ENCODE measurements at regions not wholly inside any gene's neighbourhood (a gene's known extent, or its start where the extent isn't known, plus 50 kb on each side); places are given as distances from the start of the nearest gene placed in this dataset.

DNA sequence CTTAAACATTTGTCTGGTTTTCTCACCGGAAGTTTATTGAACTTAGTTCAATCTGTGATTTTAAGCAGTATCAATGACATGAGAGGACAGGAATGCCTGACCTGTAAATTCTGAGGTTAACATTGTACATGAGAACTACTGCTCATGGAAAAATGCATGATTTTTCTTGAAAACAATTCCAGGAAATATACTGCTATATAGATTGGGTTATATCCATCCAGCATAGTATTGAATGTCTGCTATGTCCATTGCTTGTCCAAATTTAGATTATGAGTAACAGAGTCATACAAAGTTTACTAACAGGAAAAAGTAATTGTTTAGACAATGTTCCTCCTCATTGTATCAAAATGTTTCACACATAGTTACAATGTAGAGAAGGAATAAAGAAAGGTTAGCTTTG is 606.8 kb downstream of the DACH1 start (continued):
- TF ChIP-seq, protein P1, sequence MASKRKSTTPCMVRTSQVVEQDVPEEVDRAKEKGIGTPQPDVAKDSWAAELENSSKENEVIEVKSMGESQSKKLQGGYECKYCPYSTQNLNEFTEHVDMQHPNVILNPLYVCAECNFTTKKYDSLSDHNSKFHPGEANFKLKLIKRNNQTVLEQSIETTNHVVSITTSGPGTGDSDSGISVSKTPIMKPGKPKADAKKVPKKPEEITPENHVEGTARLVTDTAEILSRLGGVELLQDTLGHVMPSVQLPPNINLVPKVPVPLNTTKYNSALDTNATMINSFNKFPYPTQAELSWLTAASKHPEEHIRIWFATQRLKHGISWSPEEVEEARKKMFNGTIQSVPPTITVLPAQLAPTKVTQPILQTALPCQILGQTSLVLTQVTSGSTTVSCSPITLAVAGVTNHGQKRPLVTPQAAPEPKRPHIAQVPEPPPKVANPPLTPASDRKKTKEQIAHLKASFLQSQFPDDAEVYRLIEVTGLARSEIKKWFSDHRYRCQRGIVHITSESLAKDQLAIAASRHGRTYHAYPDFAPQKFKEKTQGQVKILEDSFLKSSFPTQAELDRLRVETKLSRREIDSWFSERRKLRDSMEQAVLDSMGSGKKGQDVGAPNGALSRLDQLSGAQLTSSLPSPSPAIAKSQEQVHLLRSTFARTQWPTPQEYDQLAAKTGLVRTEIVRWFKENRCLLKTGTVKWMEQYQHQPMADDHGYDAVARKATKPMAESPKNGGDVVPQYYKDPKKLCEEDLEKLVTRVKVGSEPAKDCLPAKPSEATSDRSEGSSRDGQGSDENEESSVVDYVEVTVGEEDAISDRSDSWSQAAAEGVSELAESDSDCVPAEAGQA (IDR thresholded peaks at IDR 0.05; ENCODE audit: low read depth): no peak
- TF ChIP-seq, protein P1 (CRISPR knock-in tag; IDR thresholded peaks at IDR 0.05; ENCODE audit: borderline replicate concordance): no peak
- no peak for TF ChIP-seq ZNF331 (CRISPR knock-in tag; IDR thresholded peaks at IDR 0.05)

- Histone ChIP-seq H3K27me3 (ENCODE audit: control insufficient read depth in 1 of 2, insufficient read depth in 2 of 2, low read length in 2 of 2) (no peaks in the 10 kb centered on the region), H3K4me3 (replicated peaks in 1 of 3; ENCODE audit: insufficient read depth in 1 of 3, low read depth in 2 of 3, low read length in 3 of 3) (no peak overlapping the region), H3K4me2 (ENCODE audit: low read depth, low read length) (no peak overlapping the region), H3K36me3 (replicated peaks in 1 of 2; ENCODE audit: control insufficient read depth in 1 of 2, insufficient read depth in 2 of 2, low read length in 2 of 2) (no peaks in the 10 kb centered on the region), H3K9ac (ENCODE audit: insufficient read depth, low read depth, low read length) (no peak overlapping the region), H2AFZ (ENCODE audit: low read length) (no peak overlapping the region), H3K4me1 (ENCODE audit: insufficient read depth, low read length) (no peaks in the 10 kb centered on the region), H3K27ac (ENCODE audit: extremely low read length, insufficient read depth, low read length) (no peak overlapping the region), H3K79me2 (ENCODE audit: insufficient read depth, low read length) (no peaks in the 10 kb centered on the region), H4K20me1 (ENCODE audit: insufficient read depth, low read length) (no peaks in the 10 kb centered on the region), H3K9me3 (ENCODE audit: low read length) (no peaks in the 10 kb centered on the region)
- 2% methylated on average over 1 of the region's 1 CpG for WGBS (ENCODE audit: low lambda C conversion rate)
- in situ Hi-C loops (cut with HindIII; ENCODE audit: extremely low pct_ligation_motif_present, low pct_unique_long_range_greater_than_20kb) (no loop called here), intact Hi-C loops (cut with micrococcal nuclease; ENCODE audit: unreplicated experiment) (no loop called here)
- no TSS peak for BruUV-seq (replicated peaks)
- no peak for FAIRE-seq
- POLR2A ChIA-PET: no interaction called here
- CTCF ChIA-PET (ENCODE audit: low intra/inter-chr PET ratio, low total read pairs): no interaction called here
- ATAC-seq: no peak
- no peak for TF ChIP-seq ZNF605 (CRISPR knock-in tag; IDR thresholded peaks at IDR 0.05)
- no peak for TF ChIP-seq ZKSCAN1 (IDR thresholded peaks at IDR 0.05; ENCODE audit: low read length)
- no peak for TF ChIP-seq NR0B2 (CRISPR knock-in tag; IDR thresholded peaks at IDR 0.05)
- no peak for TF ChIP-seq ZNF549 (CRISPR knock-in tag; IDR thresholded peaks at IDR 0.05)
- TF ChIP-seq FUBP1 (CRISPR knock-in tag; IDR thresholded peaks at IDR 0.05; ENCODE audit: borderline replicate concordance): no peak
- TF ChIP-seq PHF8 (CRISPR knock-in tag; IDR thresholded peaks at IDR 0.05): no peak
- no peak for TF ChIP-seq ZNF264 (CRISPR knock-in tag; IDR thresholded peaks at IDR 0.05)
- no peak for TF ChIP-seq NKX3-1 (CRISPR knock-in tag; IDR thresholded peaks at IDR 0.05)
- no peak for DNase-seq (ENCODE audit: low spot score)
These were observed 611.4 kb downstream of the DACH1 start for GRCh38 chr13:71255633-71256032.
